HCT116 (cell line): ENCODE measurements at regions not wholly inside any gene's neighbourhood (a gene's known extent, or its start where the extent isn't known, plus 50 kb on each side); places are given as distances from the start of the nearest gene placed in this dataset.

ENCODE experiments used
- ATAC-seq: fragments of 200-7000 bp; cut with Tn5 transposase; 2 replicates; pipeline ENCODE4 v1.9.1; 2020; ENCODE audit warnings: mild to moderate bottlenecking, moderate library complexity
- BruUV-seq: library from RNA; stranded (reverse); fragments of 400-500 nt; replicated peaks from 2 replicates; lab custom pipeline; 2021; lab: Mats Ljungman, UMichigan
- CTCF ChIA-PET: fragments of 300-600 bp; sonication (Branson Sonifier 250); formaldehyde crosslinking; loops from one replicate; lab custom pipeline; 2021; ENCODE audit warnings: antibody characterized with exemption; lab: Charles Lee
- POLR2A ChIA-PET: fragments of 300-600, 350-600 bp; sonication (Branson Sonifier 250); formaldehyde crosslinking; loops from one replicate; lab custom pipeline; 2021; ENCODE audit warnings: antibody characterized with exemption; lab: Charles Lee
- RAD21 ChIA-PET, 2 experiments: fragments of 300-600 bp; sonication (Branson Sonifier 250); formaldehyde crosslinking; loops; one replicate each; lab custom pipeline; 2023; ENCODE audit warnings: low total read pairs in 2 of 2; ENCODE audit not compliant: uncharacterized antibody in 2 of 2, unreplicated experiment in 2 of 2, low non-redundant PET in 1 of 2; lab: Charles Lee
- DNase-seq: peaks from one replicate; pipeline ENCODE4 v3.0.0-alpha.2; 2010; ENCODE audit warnings: low read depth, low spot score
- H2AFZ ChIP-seq: fragments of 200-600 bp; shearing (Covaris generic), sonication (generic); 2 replicates; pipeline ENCODE4 v1.6.1; 2017; ENCODE audit warnings: low read depth, mixed run types, mixed read lengths, antibody characterized with exemption, low read length; ENCODE audit not compliant: poor library complexity, severe bottlenecking
- H3K27ac ChIP-seq: 2 replicates; pipeline ENCODE4 v1.5.1; 2012; ENCODE audit warnings: low read depth, low read length
- H3K27me3 ChIP-seq: fragments of 200-600 bp; sonication (generic); 2 replicates; pipeline ENCODE4 v1.6.1; 2016; ENCODE audit warnings: mixed run types, low read length, mixed read lengths; ENCODE audit not compliant: insufficient read depth
- H3K36me3 ChIP-seq, 2 experiments: fragments of 200-500 bp in 1 of 2; fragments of 200-600 bp in 1 of 2; sonication (Bioruptor generic) in 1 of 2; sonication (generic) in 1 of 2; 2 replicates each; pipeline versions ENCODE4 v1.5.1 to v1.6.1; 2014 to 2016; ENCODE audit warnings: low read length in 2 of 2, inconsistent platforms in 1 of 2, mixed read lengths in 1 of 2, mixed run types in 1 of 2; ENCODE audit not compliant: insufficient read depth in 2 of 2, control insufficient read depth in 1 of 2
- H3K4me1 ChIP-seq, 2 experiments: fragments of 200-600 bp in 1 of 2; sonication (generic) in 1 of 2; 2 replicates each; pipeline versions ENCODE4 v1.5.1 to v1.6.1; 2012 to 2017; ENCODE audit warnings: low read length in 2 of 2, inconsistent platforms in 1 of 2, mild to moderate bottlenecking in 1 of 2, mixed read lengths in 1 of 2, mixed run types in 1 of 2, moderate library complexity in 1 of 2; ENCODE audit not compliant: insufficient read depth in 2 of 2, control insufficient read depth in 1 of 2
- H3K4me2 ChIP-seq: fragments of 200-600 bp; sonication (generic); 2 replicates; pipeline ENCODE4 v1.6.1; 2017; ENCODE audit warnings: mixed run types, low read length, mixed read lengths
- H3K4me3 ChIP-seq, 2 experiments: fragments of 200-600 bp in 1 of 2; sonication (generic) in 1 of 2; replicated peaks in 1 of 2; 2 replicates each; pipeline ENCODE4 v1.5.1; 2011 to 2016; ENCODE audit warnings: low read length in 2 of 2, control low read depth in 1 of 2, low read depth in 1 of 2, mild to moderate bottlenecking in 1 of 2, mixed read lengths in 1 of 2, mixed run types in 1 of 2
- H3K79me2 ChIP-seq: fragments of 200-600 bp; sonication (generic); 2 replicates; pipeline ENCODE4 v1.6.1; 2017; ENCODE audit warnings: mild to moderate bottlenecking, mixed run types, low read length, moderate library complexity, mixed read lengths; ENCODE audit not compliant: insufficient read depth
- H3K9ac ChIP-seq: fragments of 200-600 bp; sonication (generic); 2 replicates; pipeline ENCODE4 v1.6.1; 2016; ENCODE audit warnings: low read length, mixed read lengths
- H3K9me2 ChIP-seq: fragments of 200-600 bp; sonication (generic), shearing (Covaris generic); 2 replicates; pipeline ENCODE4 v1.6.1; 2017; ENCODE audit warnings: mixed run types, mild to moderate bottlenecking, moderate library complexity; ENCODE audit not compliant: insufficient read depth
- H3K9me3 ChIP-seq, 2 experiments: fragments of 200-500 bp in 1 of 2; fragments of 200-600 bp in 1 of 2; sonication (Bioruptor generic) in 1 of 2; sonication (generic) in 1 of 2; 2 replicates each; pipeline ENCODE4 v1.6.1; 2014 to 2017; ENCODE audit warnings: low read length in 2 of 2, mixed read lengths in 2 of 2, inconsistent platforms in 1 of 2, low read depth in 1 of 2, mild to moderate bottlenecking in 1 of 2, mixed run types in 1 of 2, moderate library complexity in 1 of 2; ENCODE audit not compliant: control insufficient read depth in 1 of 2, insufficient read depth in 1 of 2
- H4K20me1 ChIP-seq: fragments of 200-600 bp; sonication (generic), shearing (Covaris generic); 2 replicates; pipeline ENCODE4 v1.6.1; 2017; ENCODE audit warnings: mixed run types, mild to moderate bottlenecking, moderate library complexity; ENCODE audit not compliant: insufficient read depth
- CBX3 ChIP-seq: IDR thresholded peaks from 2 replicates; pipeline ENCODE4 v1.6.1; 2012; ENCODE audit warnings: low read depth
- ELF1 ChIP-seq: IDR thresholded peaks from 2 replicates; pipeline ENCODE4 v1.6.1; 2012; ENCODE audit warnings: low read depth, borderline replicate concordance
- EZH2phosphoT487 ChIP-seq: fragments of 200-600 bp; IDR thresholded peaks from 2 replicates; pipeline ENCODE4 v1.6.1; 2018; ENCODE audit warnings: antibody characterized with exemption, borderline replicate concordance
- MAX ChIP-seq: IDR thresholded peaks from 2 replicates; pipeline ENCODE4 v1.6.1; 2012
- REST ChIP-seq: IDR thresholded peaks from 2 replicates; pipeline ENCODE4 v1.6.1; 2012; ENCODE audit warnings: low read depth
- SIN3A ChIP-seq: IDR thresholded peaks from 2 replicates; pipeline ENCODE4 v1.6.1; 2012; ENCODE audit warnings: low read depth
- YY1 ChIP-seq: IDR thresholded peaks from 2 replicates; pipeline ENCODE4 v1.6.1; 2011; ENCODE audit warnings: low read length, low read depth, moderate library complexity, mild to moderate bottlenecking; ENCODE audit not compliant: insufficient replicate concordance; ENCODE audit errors: extremely low read depth
- ZNF274 ChIP-seq: fragments of 200-500 bp; sonication (Bioruptor generic); IDR thresholded peaks from 2 replicates; pipeline ENCODE4 v1.6.1; 2014; ENCODE audit warnings: mild to moderate bottlenecking, low read depth, low read length, inconsistent platforms
- intact Hi-C: fragments of 100-400 bp; cut with micrococcal nuclease; formaldehyde crosslinking; loops from 2 replicates; pipeline ENCODE4 v1.10.0; 2022

GRCh38 chr15:63440756-63441155 lies 59.1 kb upstream of the CA12 start:
- BruUV-seq = no TSS peak
- TF ChIP-seq ELF1 (no peak), MAX (no peak), YY1 (no peak), ZNF274 (no peak), SIN3A (no peak), CBX3 (no peak), REST (no peak), EZH2phosphoT487 (no peak)
- POLR2A ChIA-PET = no interaction called here

More at GRCh38 chr15:63440756-63441155, 59.1 kb upstream of the CA12 start:
- RAD21 ChIA-PET = no interaction called here
- Histone ChIP-seq H3K27ac (no peak overlapping the region), H2AFZ (no peak overlapping the region), H3K9ac (no peak overlapping the region), H3K79me2 (no peaks in the 10 kb centered on the region), H3K27me3 (0 out of 2 replicates have a peak, but pooled peaks cover 6% of the 10 kb centered on the region), H3K9me3 (no peaks in the 10 kb centered on the region), H3K9me2 (no peaks in the 10 kb centered on the region), H4K20me1 (no peaks in the 10 kb centered on the region), H3K36me3 (no peaks in the 10 kb centered on the region), H3K4me2 (no peak overlapping the region), H3K4me3 (no peak overlapping the region), H3K4me1 (peaks cover 0 to 6% of the 10 kb centered on the region in 2 experiments; a peak in 1 of 4 replicates)
- DNase-seq = no peak
- CTCF ChIA-PET = no interaction called here
- ATAC-seq = no peak
- intact Hi-C loops = no loop called here
